NCI-H774 (cell line): ENCODE measurements at regions not wholly inside any gene's neighbourhood (a gene's known extent, or its start where the extent isn't known, plus 50 kb on each side); places are given as distances from the start of the nearest gene placed in this dataset.
"Not testable (repeated sequence)": the region's sequence is repeated elsewhere in the genome, so short reads cannot be mapped to it uniquely, and the experiment has no call there.

Source experiments
- DNase-seq: peaks from one replicate; lab custom pipeline; 2025; lab: John Stamatoyannopoulos, UW

- DNase-seq: no peak
Observed at GRCh38 chr1:234920136-234920842, 208.3 kb downstream of the TOMM20 start.

- DNase-seq: no peak
Observed at GRCh38 chr1:234918961-234919761, 209.5 kb downstream of the TOMM20 start.

- peak; percentile 62 for DNase-seq
Observed at GRCh38 chr1:234918181-234918841, 210.3 kb downstream of the TOMM20 start.

- no peak for DNase-seq
Observed at GRCh38 chr1:234917495-234918180, 211.0 kb downstream of the TOMM20 start.

GRCh38 chr1:234916840-234917239 is 211.8 kb downstream of the TOMM20 start:
- DNase-seq: no peak

GRCh38 chr1:234915924-234916675 is 212.5 kb downstream of the TOMM20 start:
- DNase-seq: peak; percentile 76

- DNase-seq: no peak
Observed at GRCh38 chr1:234914606-234915290, 213.9 kb downstream of the TOMM20 start.

GRCh38 chr1:234913771-234914170 is 214.9 kb downstream of the TOMM20 start:
- no peak for DNase-seq

- no peak for DNase-seq
Observed at GRCh38 chr1:234913278-234913649, 215.4 kb downstream of the TOMM20 start.

- peak; percentile 33 for DNase-seq
Observed at GRCh38 chr1:234912548-234913277, 215.9 kb downstream of the TOMM20 start.

- DNase-seq: no peak
Observed at GRCh38 chr1:234911787-234912186, 216.8 kb downstream of the TOMM20 start.

GRCh38 chr1:234911136-234911535 is 217.5 kb downstream of the TOMM20 start:
- DNase-seq: not testable (repeated sequence)

- no peak for DNase-seq
Observed at GRCh38 chr1:234909851-234910250, 218.8 kb downstream of the TOMM20 start.

GRCh38 chr1:234909307-234909810 is 219.3 kb downstream of the TOMM20 start:
- no peak for DNase-seq

- no peak for DNase-seq
Observed at GRCh38 chr1:234908571-234908970, 220.1 kb downstream of the TOMM20 start.

GRCh38 chr1:234907940-234908405 is 220.7 kb downstream of the TOMM20 start:
- no peak for DNase-seq

GRCh38 chr1:234907208-234907939 is 221.3 kb downstream of the TOMM20 start:
- no peak for DNase-seq

GRCh38 chr1:234906654-234907053 is 222.0 kb downstream of the TOMM20 start:
- no peak for DNase-seq
